ENCODE measurements at regions not wholly inside any gene's neighbourhood (a gene's known extent, or its start where the extent isn't known, plus 50 kb on each side); places are given as distances from the start of the nearest gene placed in this dataset.

GRCh38 chr14:22434901-22435550 lies 154.0 kb downstream of the DAD1 start:
- Mint-ChIP-seq H3K27ac (ENCODE audit: unreplicated experiment) (no peak overlapping the region), H3K4me3 (ENCODE audit: unreplicated experiment) (no peak overlapping the region), H3K27me3 (ENCODE audit: unreplicated experiment) (no peaks in the 10 kb centered on the region), H3K4me1 (ENCODE audit: unreplicated experiment) (peaks cover 12% of the 10 kb centered on the region), H3K9me3 (ENCODE audit: unreplicated experiment) (no peaks in the 10 kb centered on the region), H3K36me3 (ENCODE audit: low read depth, unreplicated experiment) (no peaks in the 10 kb centered on the region)
- TF ChIP-seq CTCF (IDR thresholded peaks at IDR 0.05; ENCODE audit: unreplicated experiment) = no peak
- DNase-seq (ENCODE audit: low spot score) = no peak

DNA sequence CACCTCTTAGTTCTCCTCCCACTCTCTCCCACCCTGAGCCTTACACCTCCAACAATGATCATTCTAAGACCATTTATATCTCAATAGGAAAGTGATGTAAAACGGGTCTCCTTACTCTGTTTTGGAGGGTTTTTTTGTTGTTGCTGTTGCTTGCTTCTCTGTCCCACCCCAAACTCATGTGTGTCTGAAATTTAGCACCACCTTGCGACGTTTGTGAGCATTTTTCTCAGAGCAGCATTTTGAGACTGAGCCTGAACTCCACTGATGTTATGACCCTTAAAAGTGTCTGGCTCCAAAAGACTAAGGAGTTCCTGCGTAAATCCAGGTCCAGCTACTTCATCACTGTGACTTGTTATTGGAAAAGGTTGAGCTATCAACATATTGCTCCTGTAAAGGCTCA lies 155.0 kb downstream of the DAD1 start:
- Mint-ChIP-seq H3K36me3 (ENCODE audit: low read depth, unreplicated experiment) (no peaks in the 10 kb centered on the region), H3K27ac (ENCODE audit: unreplicated experiment) (no peak overlapping the region), H3K4me3 (ENCODE audit: unreplicated experiment) (no peak overlapping the region), H3K9me3 (ENCODE audit: unreplicated experiment) (no peaks in the 10 kb centered on the region), H3K4me1 (ENCODE audit: unreplicated experiment) (peaks cover 12% of the 10 kb centered on the region), H3K27me3 (ENCODE audit: unreplicated experiment) (no peaks in the 10 kb centered on the region)
- no peak for DNase-seq (ENCODE audit: low spot score)
- no peak for TF ChIP-seq CTCF (IDR thresholded peaks at IDR 0.05; ENCODE audit: unreplicated experiment)

GRCh38 chr14:22433069-22433468 lies 156.0 kb downstream of the DAD1 start:
- no peak for DNase-seq (ENCODE audit: low spot score)
- no peaks in the 10 kb centered on the region for H3K36me3 Mint-ChIP-seq (ENCODE audit: low read depth, unreplicated experiment)

GRCh38 chr14:22432348-22432976 lies 156.6 kb downstream of the DAD1 start:
- no peaks in the 10 kb centered on the region for H3K9me3 Mint-ChIP-seq (ENCODE audit: unreplicated experiment)
- TF ChIP-seq CTCF (IDR thresholded peaks at IDR 0.05; ENCODE audit: unreplicated experiment) = no peak
- no peak for DNase-seq (ENCODE audit: low spot score)
- H3K27ac Mint-ChIP-seq (ENCODE audit: unreplicated experiment) = no peak overlapping the region
- no peaks in the 10 kb centered on the region for H3K27me3 Mint-ChIP-seq (ENCODE audit: unreplicated experiment)
- no peaks in the 10 kb centered on the region for H3K36me3 Mint-ChIP-seq (ENCODE audit: low read depth, unreplicated experiment)
- no peak overlapping the region for H3K4me3 Mint-ChIP-seq (ENCODE audit: unreplicated experiment)
- H3K4me1 Mint-ChIP-seq (ENCODE audit: unreplicated experiment) = peaks cover 14% of the 10 kb centered on the region

More at GRCh38 chr14:22433069-22433468, 156.0 kb downstream of the DAD1 start:
- Mint-ChIP-seq H3K4me3 (ENCODE audit: unreplicated experiment) (no peak overlapping the region), H3K9me3 (ENCODE audit: unreplicated experiment) (no peaks in the 10 kb centered on the region), H3K27me3 (ENCODE audit: unreplicated experiment) (no peaks in the 10 kb centered on the region), H3K27ac (ENCODE audit: unreplicated experiment) (no peak overlapping the region), H3K4me1 (ENCODE audit: unreplicated experiment) (peaks cover 12% of the 10 kb centered on the region)
- TF ChIP-seq CTCF (IDR thresholded peaks at IDR 0.05; ENCODE audit: unreplicated experiment) = no peak

DNA sequence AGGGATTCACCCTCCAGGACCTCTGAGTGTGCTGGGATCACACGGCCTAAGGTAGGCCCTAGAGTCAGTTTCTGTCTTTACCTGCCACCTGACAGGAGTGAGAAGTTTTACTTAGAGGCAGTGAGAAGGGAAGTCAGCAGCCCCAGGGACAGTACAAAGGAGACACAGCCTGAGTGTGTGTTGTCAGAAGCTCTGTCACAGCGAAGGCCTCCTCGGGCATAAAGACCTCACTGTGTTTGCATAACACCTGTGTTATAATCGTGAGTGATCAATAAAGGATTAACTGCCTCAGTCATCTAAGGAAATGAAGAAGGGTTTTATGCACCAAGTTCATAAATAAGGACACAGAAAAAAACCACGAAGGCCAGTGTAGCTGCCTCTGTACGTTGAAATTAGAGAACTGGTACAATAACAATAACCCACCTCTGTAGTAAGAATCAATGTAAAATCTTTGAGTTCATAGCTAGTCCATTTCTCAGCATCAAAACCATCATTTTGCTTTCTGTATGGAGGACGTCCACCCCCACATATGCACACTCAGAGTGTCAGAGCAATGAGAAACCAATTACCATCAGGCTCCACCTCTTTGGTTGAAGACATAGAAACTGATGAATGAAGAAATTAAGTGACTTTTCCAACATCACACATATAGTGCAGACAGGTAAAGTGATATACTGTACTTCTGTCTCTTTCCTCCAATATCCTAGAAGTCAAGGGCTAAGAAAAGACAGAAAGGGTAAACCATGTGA lies 159.3 kb downstream of the DAD1 start:
- no peaks in the 10 kb centered on the region for H3K27me3 Mint-ChIP-seq (ENCODE audit: unreplicated experiment)
- H3K36me3 Mint-ChIP-seq (ENCODE audit: low read depth, unreplicated experiment) = no peaks in the 10 kb centered on the region
- no peak overlapping the region for H3K4me3 Mint-ChIP-seq (ENCODE audit: unreplicated experiment)

More for the DNA sequence above, 159.3 kb downstream of the DAD1 start:
- TF ChIP-seq CTCF (IDR thresholded peaks at IDR 0.05; ENCODE audit: unreplicated experiment) = no peak
- Mint-ChIP-seq H3K9me3 (ENCODE audit: unreplicated experiment) (no peaks in the 10 kb centered on the region), H3K27ac (ENCODE audit: unreplicated experiment) (no peak overlapping the region), H3K4me1 (ENCODE audit: unreplicated experiment) (peaks cover 14% of the 10 kb centered on the region)
- DNase-seq (ENCODE audit: low spot score) = no peak
